ENCODE measurements at regions not wholly inside any gene's neighbourhood (a gene's known extent, or its start where the extent isn't known, plus 50 kb on each side); places are given as distances from the start of the nearest gene placed in this dataset.

- Histone ChIP-seq H3K9me3 (no peaks in the 10 kb centered on the region), H3K4me1 (no peaks in the 10 kb centered on the region), H3K4me3 (no peak overlapping the region), H3K27me3 (no peaks in the 10 kb centered on the region), H3K27ac (no peak overlapping the region), H3K36me3 (no peaks in the 10 kb centered on the region)
- intact Hi-C loops (cut with DNase I): no loop called here
- TF ChIP-seq, protein P1, sequence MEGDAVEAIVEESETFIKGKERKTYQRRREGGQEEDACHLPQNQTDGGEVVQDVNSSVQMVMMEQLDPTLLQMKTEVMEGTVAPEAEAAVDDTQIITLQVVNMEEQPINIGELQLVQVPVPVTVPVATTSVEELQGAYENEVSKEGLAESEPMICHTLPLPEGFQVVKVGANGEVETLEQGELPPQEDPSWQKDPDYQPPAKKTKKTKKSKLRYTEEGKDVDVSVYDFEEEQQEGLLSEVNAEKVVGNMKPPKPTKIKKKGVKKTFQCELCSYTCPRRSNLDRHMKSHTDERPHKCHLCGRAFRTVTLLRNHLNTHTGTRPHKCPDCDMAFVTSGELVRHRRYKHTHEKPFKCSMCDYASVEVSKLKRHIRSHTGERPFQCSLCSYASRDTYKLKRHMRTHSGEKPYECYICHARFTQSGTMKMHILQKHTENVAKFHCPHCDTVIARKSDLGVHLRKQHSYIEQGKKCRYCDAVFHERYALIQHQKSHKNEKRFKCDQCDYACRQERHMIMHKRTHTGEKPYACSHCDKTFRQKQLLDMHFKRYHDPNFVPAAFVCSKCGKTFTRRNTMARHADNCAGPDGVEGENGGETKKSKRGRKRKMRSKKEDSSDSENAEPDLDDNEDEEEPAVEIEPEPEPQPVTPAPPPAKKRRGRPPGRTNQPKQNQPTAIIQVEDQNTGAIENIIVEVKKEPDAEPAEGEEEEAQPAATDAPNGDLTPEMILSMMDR (IDR thresholded peaks at IDR 0.05): no peak
- no peak for DNase-seq (ENCODE audit: low spot score in 2 of 2)
Measured at GRCh38 chr4:63529581-63530337, 879.5 kb downstream of the TECRL start.

GRCh38 chr4:63528256-63528991 lies 880.8 kb downstream of the TECRL start:
- Histone ChIP-seq H3K27ac (no peak overlapping the region), H3K27me3 (no peaks in the 10 kb centered on the region), H3K4me1 (no peaks in the 10 kb centered on the region), H3K36me3 (no peaks in the 10 kb centered on the region), H3K9me3 (no peaks in the 10 kb centered on the region), H3K4me3 (no peak overlapping the region)
- intact Hi-C loops (cut with DNase I): no loop called here
- TF ChIP-seq, protein P1 (IDR thresholded peaks at IDR 0.05): no peak
- no peak for DNase-seq (ENCODE audit: low spot score in 2 of 2)

DNA sequence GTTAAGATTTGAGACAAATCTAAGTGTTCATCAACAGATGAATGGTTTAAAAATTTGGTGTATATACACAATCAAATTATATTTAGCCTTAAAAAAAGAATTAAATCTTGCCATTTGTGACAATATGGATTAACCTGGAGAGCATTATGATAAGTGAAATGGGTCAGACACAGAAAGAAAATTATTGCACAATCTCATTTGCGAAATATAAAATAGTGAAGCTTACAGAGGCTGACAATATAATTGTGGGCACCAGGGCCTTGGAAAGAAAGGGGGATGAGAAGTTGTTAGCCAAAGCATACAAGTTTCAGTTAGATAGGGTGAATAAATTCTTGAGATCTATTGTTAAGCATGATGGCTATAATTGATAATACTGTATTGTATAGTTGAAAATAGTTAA lies 883.0 kb downstream of the TECRL start:
- Histone ChIP-seq H3K4me3 (no peak overlapping the region), H3K36me3 (no peaks in the 10 kb centered on the region), H3K4me1 (no peaks in the 10 kb centered on the region), H3K9me3 (peaks cover 0 to 5% of the 10 kb centered on the region in 2 donors), H3K27ac (no peak overlapping the region), H3K27me3 (no peaks in the 10 kb centered on the region)
- TF ChIP-seq, protein P1 (IDR thresholded peaks at IDR 0.05): no peak
- intact Hi-C loops (cut with DNase I): no loop called here
- no peak for DNase-seq (ENCODE audit: low spot score in 2 of 2)

GRCh38 chr4:63524764-63525163 lies 884.5 kb downstream of the TECRL start:
- intact Hi-C loops (cut with DNase I): no loop called here
- Histone ChIP-seq H3K4me3 (no peak overlapping the region), H3K4me1 (no peaks in the 10 kb centered on the region), H3K27me3 (no peaks in the 10 kb centered on the region), H3K27ac (no peak overlapping the region), H3K9me3 (peaks cover 0 to 7% of the 10 kb centered on the region in 2 donors), H3K36me3 (no peaks in the 10 kb centered on the region)
- TF ChIP-seq, protein P1 (IDR thresholded peaks at IDR 0.05): no peak
- DNase-seq (ENCODE audit: low spot score in 2 of 2): no peak

- Histone ChIP-seq H3K27me3 (no peaks in the 10 kb centered on the region), H3K4me3 (no peak overlapping the region), H3K9me3 (no peaks in the 10 kb centered on the region), H3K4me1 (no peaks in the 10 kb centered on the region), H3K36me3 (no peaks in the 10 kb centered on the region), H3K27ac (no peak overlapping the region)
- intact Hi-C loops (cut with DNase I): no loop called here
- TF ChIP-seq, protein P1 (IDR thresholded peaks at IDR 0.05): no peak
- DNase-seq (ENCODE audit: low spot score in 2 of 2): no peak
Measured at GRCh38 chr4:63505714-63506460, 903.4 kb downstream of the TECRL start.
